IMR-90 (cell line): ENCODE measurements at regions not wholly inside any gene's neighbourhood (a gene's known extent, or its start where the extent isn't known, plus 50 kb on each side); places are given as distances from the start of the nearest gene placed in this dataset.

Source experiments
- ATAC-seq: fragments of 200-7000 bp; cut with Tn5 transposase; 2 replicates; pipeline ENCODE4 v1.9.1; 2020; ENCODE audit warnings: low read depth, mild to moderate bottlenecking, moderate library complexity
- BruUV-seq: library from RNA; stranded (reverse); fragments of 400-500 nt; replicated peaks from 2 replicates; lab custom pipeline; 2021; lab: Mats Ljungman, UMichigan
- CTCF ChIA-PET: fragments of 300-600 bp; formaldehyde crosslinking; extraction: SDS; loops from one replicate; lab custom pipeline; 2021; ENCODE audit warnings: antibody characterized with exemption; lab: Yijun Ruan, JAX
- POLR2A ChIA-PET: fragments of 300-600 bp; sonication (Branson Sonifier 250); formaldehyde crosslinking; loops from one replicate; lab custom pipeline; 2022; ENCODE audit warnings: antibody characterized with exemption; ENCODE audit not compliant: unreplicated experiment; lab: Charles Lee
- DNase-seq: peaks from one replicate; pipeline ENCODE4 v3.0.0; 2013
- H2AFZ ChIP-seq: replicated peaks from 2 replicates; pipeline ENCODE3; 2013; ENCODE audit warnings: low read length, mild to moderate bottlenecking; ENCODE audit not compliant: poor library complexity
- H2AK5ac ChIP-seq: 2 replicates; pipeline ENCODE4 v1.6.1; 2013; ENCODE audit warnings: low read depth, low read length, inconsistent platforms
- H2AK9ac ChIP-seq: replicated peaks from 2 replicates; pipeline ENCODE3; 2013; ENCODE audit warnings: mild to moderate bottlenecking, low read depth, low read length, moderate library complexity; ENCODE audit not compliant: poor library complexity
- H2BK120ac ChIP-seq: 2 replicates; pipeline ENCODE4 v1.6.1; 2013; ENCODE audit warnings: low read depth, low read length, inconsistent platforms
- H2BK15ac ChIP-seq: 3 replicates; pipeline ENCODE4 v1.6.1; 2013; ENCODE audit warnings: low read depth, low read length, inconsistent platforms
- H2BK20ac ChIP-seq: 2 replicates; pipeline ENCODE4 v1.6.1; 2013; ENCODE audit warnings: low read depth, mild to moderate bottlenecking, inconsistent platforms, low read length, moderate library complexity
- H2BK5ac ChIP-seq: 2 replicates; pipeline ENCODE4 v1.6.1; 2013; ENCODE audit warnings: mild to moderate bottlenecking, low read depth, low read length, inconsistent platforms; ENCODE audit not compliant: poor library complexity, severe bottlenecking
- H3K14ac ChIP-seq: replicated peaks from 2 replicates; pipeline ENCODE4 v1.6.1; 2013; ENCODE audit warnings: low read depth, low read length, inconsistent platforms
- H3K18ac ChIP-seq: 2 replicates; pipeline ENCODE4 v1.6.1; 2013; ENCODE audit warnings: low read depth, low read length, control low read depth
- H3K23ac ChIP-seq: 2 replicates; pipeline ENCODE4 v1.6.1; 2013; ENCODE audit warnings: low read depth, low read length, inconsistent platforms
- H3K27ac ChIP-seq: 2 replicates; pipeline ENCODE4 v1.5.1; 2013; ENCODE audit warnings: mild to moderate bottlenecking, control low read depth, low read length; ENCODE audit not compliant: insufficient read depth
- H3K27me3 ChIP-seq: 2 replicates; pipeline ENCODE4 v1.6.1; 2013; ENCODE audit warnings: low read length; ENCODE audit not compliant: control insufficient read depth, insufficient read depth
- H3K36me3 ChIP-seq: 2 replicates; pipeline ENCODE4 v1.6.1; 2013; ENCODE audit warnings: low read length, mixed read lengths; ENCODE audit not compliant: control insufficient read depth, insufficient read depth
- H3K4ac ChIP-seq: 2 replicates; pipeline ENCODE4 v1.6.1; 2013; ENCODE audit warnings: low read depth, low read length, inconsistent platforms
- H3K4me1 ChIP-seq: 2 replicates; pipeline ENCODE4 v1.6.1; 2013; ENCODE audit warnings: low read length, mixed read lengths; ENCODE audit not compliant: control insufficient read depth, insufficient read depth
- H3K4me2 ChIP-seq: 2 replicates; pipeline ENCODE4 v1.6.1; 2013; ENCODE audit warnings: low read depth, mild to moderate bottlenecking, control low read depth, low read length, moderate library complexity
- H3K4me3 ChIP-seq: 2 replicates; pipeline ENCODE4 v1.5.1; 2013; ENCODE audit warnings: low read depth, mild to moderate bottlenecking, control low read depth, low read length, moderate library complexity; ENCODE audit not compliant: insufficient read depth
- H3K56ac ChIP-seq: 2 replicates; pipeline ENCODE4 v1.6.1; 2013; ENCODE audit warnings: low read length, inconsistent platforms; ENCODE audit not compliant: insufficient read depth; ENCODE audit errors: extremely low read depth
- H3K79me1 ChIP-seq, 2 experiments: 2 replicates each; pipeline ENCODE4 v1.6.1; 2013; ENCODE audit warnings: low read length in 2 of 2, inconsistent platforms in 1 of 2, low read depth in 1 of 2
- H3K9ac ChIP-seq: 2 replicates; pipeline ENCODE4 v1.6.1; 2013; ENCODE audit warnings: low read depth, low read length, control low read depth
- H3K9me1 ChIP-seq: 2 replicates; pipeline ENCODE4 v1.6.1; 2013; ENCODE audit warnings: low read length, inconsistent platforms; ENCODE audit not compliant: insufficient read depth
- H3K9me3 ChIP-seq: 2 replicates; pipeline ENCODE4 v1.6.1; 2013; ENCODE audit warnings: low read length; ENCODE audit not compliant: control insufficient read depth, insufficient read depth
- H4K20me1 ChIP-seq: 2 replicates; pipeline ENCODE4 v1.6.1; 2013; ENCODE audit warnings: low read length, inconsistent platforms; ENCODE audit not compliant: insufficient read depth
- H4K5ac ChIP-seq: 2 replicates; pipeline ENCODE4 v1.6.1; 2013; ENCODE audit warnings: mild to moderate bottlenecking, low read depth, low read length, control low read depth
- H4K8ac ChIP-seq, 2 experiments: 2 replicates each; pipeline ENCODE4 v1.6.1; 2013; ENCODE audit warnings: low read depth in 2 of 2, low read length in 2 of 2, control low read depth in 1 of 2, inconsistent platforms in 1 of 2
- H4K91ac ChIP-seq: 2 replicates; pipeline ENCODE4 v1.6.1; 2013; ENCODE audit warnings: low read depth, low read length, inconsistent platforms; ENCODE audit not compliant: insufficient read depth
- MAFK ChIP-seq: IDR thresholded peaks from 2 replicates; pipeline ENCODE4 v1.6.1; 2012; ENCODE audit warnings: low read depth, low read length, improper control_type of control experiment
- WGBS, 2 experiments: methylation state at CpG; one replicate each; pipeline versions ENCODE4 v1.1.5 to v1.1.7; 2013; ENCODE audit warnings: missing lambda C conversion rate in 2 of 2; ENCODE audit not compliant: insufficient read length in 1 of 2; ENCODE audit errors: extremely low coverage in 2 of 2; 5-methylcytosine and 5-hydroxymethylcytosine counted together
- dilution Hi-C: fragments of 300-500 bp; cut with HindIII; formaldehyde crosslinking; loops from one replicate; pipeline ENCODE4 v1.14.3; 2018; ENCODE audit warnings: low sequenced_read_pairs; ENCODE audit not compliant: unreplicated experiment
- in situ Hi-C: fragments of 300-500 bp; cut with MboI; formaldehyde crosslinking; loops from 3 replicates; pipeline ENCODE4 v1.14.3; 2019; ENCODE audit warnings: low sequenced_read_pairs, inconsistent platforms, mixed read lengths
- intact Hi-C: fragments of 100-400 bp; cut with micrococcal nuclease; formaldehyde crosslinking; loops from 2 replicates; pipeline ENCODE4 v1.10.0; 2022

DNA sequence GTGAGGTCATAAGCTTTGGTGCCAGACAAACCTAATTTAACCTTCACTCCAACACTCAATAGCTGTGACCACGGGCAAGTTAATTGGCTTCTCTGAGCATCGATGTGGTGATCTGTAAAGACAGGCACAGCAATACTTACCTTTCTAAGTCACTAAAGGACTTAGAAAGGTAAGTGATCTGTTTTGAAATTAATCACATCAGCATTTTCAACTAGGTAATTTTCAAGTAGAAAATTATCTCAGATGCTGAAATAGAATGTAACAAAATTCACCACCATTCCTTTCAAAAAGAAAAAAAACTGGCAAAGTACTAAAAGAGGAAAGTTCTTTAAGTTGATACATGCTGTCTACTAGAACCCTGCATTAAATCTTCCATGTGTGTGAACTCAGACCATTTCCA, 354.5 kb downstream of the ICE1 start:
- H3K9ac ChIP-seq = no peak overlapping the region
- no peak overlapping the region for H4K8ac ChIP-seq
- TF ChIP-seq MAFK = no peak
- H4K5ac ChIP-seq = no peak overlapping the region
- ChIA-PET CTCF (no interaction called here), POLR2A (no interaction called here)
- no peak overlapping the region for H2AK9ac ChIP-seq
- no peak overlapping the region for H3K27ac ChIP-seq
- no CpG with 5 or more reads among the region's 2 CpGs for WGBS, 2 experiments
- dilution Hi-C loops (no loop called here), in situ Hi-C loops (no loop called here), intact Hi-C loops (no loop called here)
- BruUV-seq = no TSS peak
- no peaks in the 10 kb centered on the region for H3K79me1 ChIP-seq
- no peak overlapping the region for H3K4me3 ChIP-seq
- H3K4me2 ChIP-seq = no peak overlapping the region
- DNase-seq (no peak), ATAC-seq (no peak)
- H3K27me3 ChIP-seq = no peaks in the 10 kb centered on the region
- H4K20me1 ChIP-seq = no peaks in the 10 kb centered on the region
- no peak overlapping the region for H2AK5ac ChIP-seq
- H2BK120ac ChIP-seq = no peak overlapping the region
- H2AFZ ChIP-seq = no peak overlapping the region
- no peak overlapping the region for H2BK20ac ChIP-seq
- no peaks in the 10 kb centered on the region for H3K9me1 ChIP-seq
- no peak overlapping the region for H2BK15ac ChIP-seq
- H3K23ac ChIP-seq = no peak overlapping the region
- no peak overlapping the region for H3K56ac ChIP-seq
- H3K9me3 ChIP-seq = peaks cover 18% of the 10 kb centered on the region
- no peak overlapping the region for H4K91ac ChIP-seq
- H3K36me3 ChIP-seq = no peaks in the 10 kb centered on the region
- H2BK5ac ChIP-seq = no peak overlapping the region
- H3K4me1 ChIP-seq = no peaks in the 10 kb centered on the region
- H3K4ac ChIP-seq = no peak overlapping the region
- H3K14ac ChIP-seq = no peak overlapping the region
- no peak overlapping the region for H3K18ac ChIP-seq
